Spleen (tissue), 7 donors: ENCODE measurements at regions not wholly inside any gene's neighbourhood (a gene's known extent, or its start where the extent isn't known, plus 50 kb on each side); places are given as distances from the start of the nearest gene placed in this dataset.

Experiments
- CTCF ChIP-seq, 11 experiments: fragments of 200-600 bp in 7 of 11; fragments of 450-650 bp in 4 of 11; sonication (generic) in 4 of 11; IDR thresholded peaks in 8 of 11; conservative IDR thresholded peaks in 3 of 11; 1 replicate in 7 of 11; 2 replicates in 4 of 11; pipeline versions ENCODE4 v1.4.0 to v1.8.0; 2016 to 2021; ENCODE audit warnings: antibody characterized with exemption in 11 of 11, inconsistent platforms in 4 of 11, mild to moderate bottlenecking in 1 of 11
- POLR2A ChIP-seq, 3 donors: fragments of 450-650 bp; IDR thresholded peaks; one replicate each; pipeline ENCODE4 v1.5.1; 2017; ENCODE audit warnings: antibody characterized with exemption in 3 of 3, mild to moderate bottlenecking in 1 of 3
- donor health status: DM: no; HTN: no; CAD: no; lungs with moderate emphysema.
- donor health status: DM: no; HTN: no; CAD: no.
- donor health status: DM: no; HTN: no; CAD: no.

DNA sequence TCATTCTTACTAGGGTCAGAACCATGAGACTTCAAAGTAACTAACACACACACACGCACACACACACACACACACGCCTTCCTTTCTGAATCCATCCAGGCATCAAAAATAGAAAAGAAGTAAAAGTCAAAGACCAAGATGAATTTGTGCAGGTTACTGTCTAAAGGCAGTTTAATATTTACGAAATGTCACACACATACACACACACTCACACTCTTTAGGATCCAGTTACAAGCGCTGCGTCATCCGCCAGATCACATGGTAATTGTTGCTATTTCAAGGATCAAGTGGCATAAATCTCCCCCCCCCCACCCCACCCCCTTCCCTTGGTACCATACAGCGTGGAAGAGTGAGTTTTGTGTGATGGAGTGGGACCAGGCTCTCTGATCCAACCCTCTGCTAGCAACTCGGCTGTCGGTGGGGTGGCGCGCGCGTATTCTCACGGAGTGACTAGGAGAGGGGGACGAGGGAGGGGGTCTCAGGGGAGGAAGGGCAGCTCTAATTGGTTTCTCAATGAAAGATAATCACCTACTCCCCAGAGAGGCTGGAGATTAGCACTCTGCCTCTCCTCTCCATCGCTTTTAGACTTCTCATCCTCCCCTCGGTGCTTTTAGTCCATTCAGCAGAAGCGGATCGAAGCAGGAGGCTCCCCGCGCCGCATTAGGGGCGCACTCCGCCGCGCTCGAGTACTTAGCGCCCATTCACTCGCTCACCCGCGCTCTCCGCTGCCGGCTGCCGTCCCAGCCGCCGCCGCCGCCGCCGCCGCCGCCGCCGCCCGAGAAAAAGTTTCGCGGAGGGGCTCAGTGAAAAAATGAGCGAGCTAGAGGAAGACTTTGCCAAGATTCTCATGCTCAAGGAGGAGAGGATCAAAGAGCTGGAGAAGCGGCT lies 83.5 kb upstream of the PRKG1 start:
- no peak for TF ChIP-seq CTCF (IDR thresholded peaks at IDR 0.05 in 8 of 11, conservative IDR thresholded peaks at IDR 0.05 in 3 of 11)
- no peak for TF ChIP-seq POLR2A (IDR thresholded peaks at IDR 0.05)
